HEK293 (cell line): ENCODE measurements at regions not wholly inside any gene's neighbourhood (a gene's known extent, or its start where the extent isn't known, plus 50 kb on each side); places are given as distances from the start of the nearest gene placed in this dataset.

ENCODE experiments used
- BCL11A ChIP-seq: fragments of 450-650 bp; formaldehyde crosslinking; IDR thresholded peaks from 2 replicates; pipeline ENCODE4 v1.5.1; 2016; ENCODE audit warnings: low read depth, missing biosample characterization, missing genetic modification characterization
- BCL11B ChIP-seq: fragments of 450-650 bp; formaldehyde crosslinking; IDR thresholded peaks from 2 replicates; pipeline ENCODE4 v1.5.1; 2016; ENCODE audit warnings: low read depth, missing biosample characterization, missing genetic modification characterization
- CTCF ChIP-seq: fragments of 450-650 bp; formaldehyde crosslinking; IDR thresholded peaks from 2 replicates; pipeline ENCODE4 v1.5.1; 2016; ENCODE audit warnings: missing biosample characterization, missing genetic modification characterization
- KLF10 ChIP-seq: fragments of 450-650 bp; IDR thresholded peaks from 2 replicates; pipeline ENCODE4 v1.5.1; 2018; ENCODE audit warnings: missing biosample characterization, mild to moderate bottlenecking, missing genetic modification characterization
- PRDM1 ChIP-seq: fragments of 450-650 bp; formaldehyde crosslinking; IDR thresholded peaks from 2 replicates; pipeline ENCODE4; 2016; ENCODE audit warnings: missing biosample characterization, missing genetic modification characterization
- ZBTB17 ChIP-seq: fragments of 450-650 bp; formaldehyde crosslinking; IDR thresholded peaks from 2 replicates; pipeline ENCODE4 v1.5.1; 2016; ENCODE audit warnings: missing biosample characterization, missing genetic modification characterization
- ZBTB49 ChIP-seq: fragments of 450-650 bp; formaldehyde crosslinking; IDR thresholded peaks from 2 replicates; pipeline ENCODE4 v1.5.1; 2016; ENCODE audit warnings: missing biosample characterization, missing genetic modification characterization, low read depth
- ZNF175 ChIP-seq: fragments of 450-650 bp; formaldehyde crosslinking; IDR thresholded peaks from 2 replicates; pipeline ENCODE4 v1.5.1; 2016; ENCODE audit warnings: missing biosample characterization, missing genetic modification characterization
- ZNF596 ChIP-seq: fragments of 450-650 bp; IDR thresholded peaks from 2 replicates; pipeline ENCODE4 v1.5.0; 2018; ENCODE audit warnings: missing biosample characterization, mild to moderate bottlenecking, missing genetic modification characterization, moderate library complexity
- ZNF629 ChIP-seq: fragments of 450-650 bp; formaldehyde crosslinking; IDR thresholded peaks from 2 replicates; pipeline ENCODE4 v1.5.1; 2017; ENCODE audit warnings: missing biosample characterization, missing genetic modification characterization
- ZNF664 ChIP-seq: fragments of 450-650 bp; formaldehyde crosslinking; IDR thresholded peaks from 2 replicates; pipeline ENCODE4 v1.5.1; 2016; ENCODE audit warnings: missing biosample characterization, missing genetic modification characterization
- ZXDB ChIP-seq: fragments of 450-650 bp; formaldehyde crosslinking; IDR thresholded peaks from 2 replicates; pipeline ENCODE4 v1.5.1; 2016; ENCODE audit warnings: missing biosample characterization, missing genetic modification characterization

GRCh38 chr1:239587574-239588369 is 201.4 kb downstream of the CHRM3 start:
- no peak for TF ChIP-seq CTCF (tag by site-specific recombination)
- no peak for TF ChIP-seq PRDM1 (tag by site-specific recombination)
- TF ChIP-seq BCL11B (tag by site-specific recombination), result no peak
- no peak for TF ChIP-seq ZNF629 (tag by site-specific recombination)
- TF ChIP-seq ZNF664, result no peak
- TF ChIP-seq KLF10 (tag by site-specific recombination), result no peak
- TF ChIP-seq ZBTB49 (tag by site-specific recombination), result no peak
- TF ChIP-seq ZXDB (tag by site-specific recombination), result no peak
- TF ChIP-seq BCL11A (tag by site-specific recombination), result no peak
- TF ChIP-seq ZNF596 (tag by site-specific recombination), result no peak
- no peak for TF ChIP-seq ZBTB17
- no peak for TF ChIP-seq ZNF175 (tag by site-specific recombination)
